ENCODE measurements at regions not wholly inside any gene's neighbourhood (a gene's known extent, or its start where the extent isn't known, plus 50 kb on each side); places are given as distances from the start of the nearest gene placed in this dataset.

DNA sequence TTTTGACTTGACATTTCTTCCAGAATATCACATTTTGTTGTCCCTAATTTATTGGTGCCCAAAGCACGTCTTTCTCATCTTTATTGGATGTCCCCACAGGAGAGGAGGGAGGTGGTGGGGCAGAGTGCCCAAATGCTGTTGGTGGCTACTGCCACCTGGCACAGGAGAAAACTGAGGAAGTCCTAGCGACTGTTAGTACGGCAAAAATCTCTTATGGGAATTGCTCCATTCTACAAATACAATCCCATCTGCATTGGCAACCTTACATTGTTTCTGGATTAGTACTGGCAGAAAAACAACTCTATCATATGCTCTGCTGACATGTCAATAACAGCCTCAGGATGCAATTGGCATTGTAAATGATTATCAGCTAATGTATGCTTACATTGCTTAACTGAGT lies 235.4 kb upstream of the IRAK1BP1 start:
- TF ChIP-seq TAF1 (conservative IDR thresholded peaks at IDR 0.05) (no peak), GABPA (IDR thresholded peaks at IDR 0.05 in 1 of 2, conservative IDR thresholded peaks at IDR 0.05 in 1 of 2) (no peak), RAD21 (IDR thresholded peaks at IDR 0.05) (no peak)
- TF ChIP-seq, protein P1, sequence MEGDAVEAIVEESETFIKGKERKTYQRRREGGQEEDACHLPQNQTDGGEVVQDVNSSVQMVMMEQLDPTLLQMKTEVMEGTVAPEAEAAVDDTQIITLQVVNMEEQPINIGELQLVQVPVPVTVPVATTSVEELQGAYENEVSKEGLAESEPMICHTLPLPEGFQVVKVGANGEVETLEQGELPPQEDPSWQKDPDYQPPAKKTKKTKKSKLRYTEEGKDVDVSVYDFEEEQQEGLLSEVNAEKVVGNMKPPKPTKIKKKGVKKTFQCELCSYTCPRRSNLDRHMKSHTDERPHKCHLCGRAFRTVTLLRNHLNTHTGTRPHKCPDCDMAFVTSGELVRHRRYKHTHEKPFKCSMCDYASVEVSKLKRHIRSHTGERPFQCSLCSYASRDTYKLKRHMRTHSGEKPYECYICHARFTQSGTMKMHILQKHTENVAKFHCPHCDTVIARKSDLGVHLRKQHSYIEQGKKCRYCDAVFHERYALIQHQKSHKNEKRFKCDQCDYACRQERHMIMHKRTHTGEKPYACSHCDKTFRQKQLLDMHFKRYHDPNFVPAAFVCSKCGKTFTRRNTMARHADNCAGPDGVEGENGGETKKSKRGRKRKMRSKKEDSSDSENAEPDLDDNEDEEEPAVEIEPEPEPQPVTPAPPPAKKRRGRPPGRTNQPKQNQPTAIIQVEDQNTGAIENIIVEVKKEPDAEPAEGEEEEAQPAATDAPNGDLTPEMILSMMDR (IDR thresholded peaks at IDR 0.05; ENCODE audit: low read depth, low read length, missing input control) = no peak
